Activated T-cell treated with anti-CD3 and anti-CD28 coated beads, Interleukin-2, amount 50 U/mL, for 24 hours (primary cell): ENCODE measurements at regions not wholly inside any gene's neighbourhood (a gene's known extent, or its start where the extent isn't known, plus 50 kb on each side); places are given as distances from the start of the nearest gene placed in this dataset.
"Not testable (repeated sequence)": the region's sequence is repeated elsewhere in the genome, so short reads cannot be mapped to it uniquely, and the experiment has no call there.

Source experiments
- DNase-seq: peaks from one replicate; pipeline ENCODE4 v3.0.0-alpha.2; 2020
- H3K27ac Mint-ChIP-seq: 2 replicates; pipeline ENCODE4 v1.8.0; 2020; ENCODE audit warnings: mild to moderate bottlenecking, mixed read lengths
- H3K27me3 Mint-ChIP-seq: 2 replicates; pipeline ENCODE4 v1.8.0; 2020; ENCODE audit warnings: mixed read lengths
- H3K36me3 Mint-ChIP-seq: 2 replicates; pipeline ENCODE4 v1.8.0; 2020; ENCODE audit warnings: low read depth, mixed read lengths
- H3K4me1 Mint-ChIP-seq: 2 replicates; pipeline ENCODE4 v1.8.0; 2020; ENCODE audit warnings: low read depth, mixed read lengths
- H3K4me3 Mint-ChIP-seq: 2 replicates; pipeline ENCODE4 v1.8.0; 2020; ENCODE audit warnings: mild to moderate bottlenecking, moderate library complexity, mixed read lengths
- H3K9me3 Mint-ChIP-seq: 2 replicates; pipeline ENCODE4 v1.8.0; 2020; ENCODE audit warnings: mixed read lengths

DNA sequence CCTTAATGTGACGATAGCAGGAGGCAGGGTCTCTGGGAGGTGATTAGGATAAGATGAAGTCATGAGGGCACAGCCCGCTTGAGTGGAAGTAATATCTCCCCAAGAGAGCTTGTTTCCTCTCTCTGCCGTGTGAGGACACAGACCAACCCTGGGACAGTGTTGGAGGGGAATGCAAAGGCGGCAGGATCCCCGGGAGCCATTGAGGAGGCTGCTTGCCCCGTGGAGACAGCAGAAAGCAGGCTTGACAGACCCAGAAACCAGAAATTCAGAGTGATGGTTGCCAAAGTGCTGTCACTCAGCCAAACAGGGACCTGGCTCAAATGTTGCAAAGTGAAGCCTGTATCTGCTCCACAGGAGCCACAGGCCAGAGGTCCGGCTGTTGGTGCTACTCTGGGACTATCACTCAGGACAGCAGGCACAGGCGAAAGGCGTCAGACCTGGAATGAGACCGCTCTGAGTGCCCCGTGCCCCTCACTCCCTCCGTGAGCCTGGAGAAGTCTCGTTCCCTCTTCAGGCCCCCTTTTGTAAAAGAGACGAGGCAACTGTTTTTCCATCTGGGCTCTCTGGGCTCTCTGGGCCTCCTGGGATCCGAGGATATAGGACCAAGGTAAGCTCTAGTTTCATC lies 96.6 kb upstream of the VANGL1 start:
- no peak for DNase-seq
- no peaks in the 10 kb centered on the region for H3K9me3 Mint-ChIP-seq
- H3K27me3 Mint-ChIP-seq = peaks cover 2% of the 10 kb centered on the region
- H3K36me3 Mint-ChIP-seq = no peaks in the 10 kb centered on the region
- H3K4me1 Mint-ChIP-seq = peaks cover 4% of the 10 kb centered on the region
- no peak overlapping the region for H3K4me3 Mint-ChIP-seq
- H3K27ac Mint-ChIP-seq = no peak overlapping the region

DNA sequence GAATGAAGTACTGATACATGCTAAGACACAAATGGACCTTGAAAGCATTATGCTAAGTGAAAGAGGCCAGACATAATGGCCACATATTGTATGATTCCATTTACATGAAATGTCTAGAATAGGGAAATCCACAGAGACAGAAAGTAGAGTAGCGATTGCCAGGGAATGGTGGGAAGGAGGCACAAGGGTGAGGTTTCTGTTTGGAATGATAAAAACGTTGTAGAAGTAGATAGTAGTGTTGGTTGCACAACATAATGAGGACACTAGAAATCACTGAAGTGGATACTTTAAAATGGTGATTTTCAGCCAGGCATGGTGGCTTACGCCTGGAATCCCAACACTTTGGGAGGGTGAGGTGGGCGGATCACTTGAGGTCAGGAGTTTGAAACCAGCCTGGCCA lies 97.6 kb upstream of the VANGL1 start:
- no peak overlapping the region for H3K27ac Mint-ChIP-seq
- no peaks in the 10 kb centered on the region for H3K36me3 Mint-ChIP-seq
- H3K9me3 Mint-ChIP-seq = no peaks in the 10 kb centered on the region
- H3K4me1 Mint-ChIP-seq = peaks cover 4% of the 10 kb centered on the region
- H3K4me3 Mint-ChIP-seq = no peak overlapping the region
- no peak for DNase-seq
- H3K27me3 Mint-ChIP-seq = peaks cover 6% of the 10 kb centered on the region

- Mint-ChIP-seq H3K27me3 (peaks cover 4% of the 10 kb centered on the region), H3K4me1 (peaks cover 4% of the 10 kb centered on the region), H3K9me3 (no peaks in the 10 kb centered on the region), H3K4me3 (no peak overlapping the region), H3K36me3 (no peaks in the 10 kb centered on the region), H3K27ac (no peak overlapping the region)
- no peak for DNase-seq
These were observed 98.5 kb upstream of the VANGL1 start for GRCh38 chr1:115543247-115543646.

GRCh38 chr1:115539736-115540135 lies 102.0 kb upstream of the VANGL1 start:
- H3K27ac Mint-ChIP-seq = no peak overlapping the region
- H3K27me3 Mint-ChIP-seq = peaks cover 7% of the 10 kb centered on the region
- H3K36me3 Mint-ChIP-seq = no peaks in the 10 kb centered on the region
- H3K9me3 Mint-ChIP-seq = no peaks in the 10 kb centered on the region
- H3K4me3 Mint-ChIP-seq = no peak overlapping the region
- no peak for DNase-seq
- H3K4me1 Mint-ChIP-seq = no peaks in the 10 kb centered on the region

DNA sequence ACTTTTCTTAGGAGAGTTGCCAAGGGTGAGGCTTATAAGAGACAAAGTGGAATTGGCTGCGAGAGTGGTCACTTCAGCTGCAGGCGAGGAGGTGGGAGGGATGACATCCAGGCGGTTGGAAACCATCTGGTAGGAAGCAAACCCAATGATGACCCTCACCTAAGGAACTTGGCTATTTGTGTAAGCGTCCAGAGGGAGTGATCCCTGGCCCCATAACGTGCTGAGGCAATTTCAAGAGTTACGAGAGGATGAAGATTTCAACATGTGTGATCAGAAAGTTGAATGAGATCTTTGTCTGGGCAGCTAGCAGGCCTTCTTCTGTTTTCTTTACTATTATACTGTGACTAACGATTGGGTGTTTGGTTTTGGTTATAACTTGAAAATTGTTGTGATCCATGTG lies 102.7 kb upstream of the VANGL1 start:
- Mint-ChIP-seq H3K9me3 (no peaks in the 10 kb centered on the region), H3K27me3 (peaks cover 7% of the 10 kb centered on the region), H3K27ac (no peak overlapping the region), H3K4me1 (no peaks in the 10 kb centered on the region), H3K4me3 (no peak overlapping the region), H3K36me3 (no peaks in the 10 kb centered on the region)
- no peak for DNase-seq

DNA sequence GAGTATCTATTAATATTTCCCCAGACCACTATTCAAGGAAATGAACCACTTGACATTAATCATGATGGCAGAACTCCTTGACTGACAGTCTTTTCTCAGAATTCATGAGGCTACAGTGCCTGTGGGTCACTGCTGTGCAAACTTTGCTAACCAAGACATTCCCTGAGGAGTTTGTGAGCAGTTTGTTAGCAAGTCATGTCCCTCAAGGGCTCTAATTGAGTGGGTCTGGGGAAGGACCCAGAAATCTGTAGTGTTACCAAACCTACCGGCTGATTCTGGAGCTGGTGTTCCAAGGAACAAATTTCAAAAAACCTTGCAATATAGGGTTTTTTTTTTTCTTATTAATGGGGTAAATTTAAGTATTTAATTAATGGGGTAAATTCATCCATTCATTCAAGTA lies 103.2 kb upstream of the VANGL1 start:
- no peaks in the 10 kb centered on the region for H3K9me3 Mint-ChIP-seq
- no peaks in the 10 kb centered on the region for H3K4me1 Mint-ChIP-seq
- H3K4me3 Mint-ChIP-seq = no peak overlapping the region
- no peak overlapping the region for H3K27ac Mint-ChIP-seq
- DNase-seq = no peak
- no peaks in the 10 kb centered on the region for H3K36me3 Mint-ChIP-seq
- peaks cover 7% of the 10 kb centered on the region for H3K27me3 Mint-ChIP-seq

GRCh38 chr1:115537415-115537814 lies 104.4 kb upstream of the VANGL1 start:
- no peaks in the 10 kb centered on the region for H3K4me1 Mint-ChIP-seq
- no peak overlapping the region for H3K27ac Mint-ChIP-seq
- no peak overlapping the region for H3K4me3 Mint-ChIP-seq
- H3K36me3 Mint-ChIP-seq = no peaks in the 10 kb centered on the region
- DNase-seq = no peak
- H3K9me3 Mint-ChIP-seq = no peaks in the 10 kb centered on the region
- H3K27me3 Mint-ChIP-seq = peaks cover 7% of the 10 kb centered on the region

DNA sequence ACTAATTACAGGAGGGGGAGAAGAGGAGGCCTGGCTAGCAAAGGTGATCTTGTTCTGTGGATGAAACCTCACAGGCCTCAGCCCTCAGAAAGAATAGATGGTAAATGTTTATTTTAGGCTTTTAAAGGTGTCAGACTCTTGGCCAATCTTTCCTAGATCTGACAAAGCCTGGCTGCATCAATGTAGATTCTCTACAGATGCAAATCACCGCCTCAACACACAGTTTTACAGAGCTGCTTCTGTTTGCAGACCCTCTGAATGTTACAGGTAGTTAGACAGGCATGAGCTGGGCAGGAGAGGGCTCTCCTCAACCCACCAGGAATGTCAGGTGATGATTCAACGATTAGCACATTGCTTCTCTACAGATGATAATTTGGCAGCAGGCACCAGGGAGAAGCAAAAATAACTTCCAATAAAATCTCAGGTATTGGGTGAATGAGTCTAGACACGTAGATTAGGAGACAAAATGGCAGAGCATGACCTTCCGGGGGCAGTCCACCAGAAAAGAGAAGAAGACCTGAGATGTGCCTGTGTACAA lies 105.4 kb upstream of the VANGL1 start:
- no peak for DNase-seq
- no peak overlapping the region for H3K4me3 Mint-ChIP-seq
- no peaks in the 10 kb centered on the region for H3K9me3 Mint-ChIP-seq
- H3K27me3 Mint-ChIP-seq = peaks cover 7% of the 10 kb centered on the region
- no peak overlapping the region for H3K27ac Mint-ChIP-seq
- H3K4me1 Mint-ChIP-seq = no peaks in the 10 kb centered on the region
- no peaks in the 10 kb centered on the region for H3K36me3 Mint-ChIP-seq

DNA sequence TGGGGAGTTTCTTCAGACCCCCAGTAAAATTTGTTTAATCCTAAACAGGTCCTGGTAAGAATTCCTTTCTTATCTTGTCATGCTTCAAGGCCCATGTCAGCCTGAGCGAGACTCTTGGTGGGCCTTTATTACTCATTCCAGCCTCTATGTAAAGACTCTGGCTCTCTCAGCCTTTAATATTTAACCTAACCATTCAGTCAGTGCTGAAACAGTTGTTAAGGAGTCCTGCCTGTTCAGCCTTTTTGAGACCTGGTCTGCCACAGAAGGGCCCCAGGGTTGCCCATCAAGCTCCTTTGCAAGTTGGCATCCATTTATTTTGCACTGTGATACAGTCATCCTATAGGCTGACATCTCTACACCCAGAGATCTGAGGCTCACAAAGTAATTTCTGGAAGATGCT lies 107.7 kb upstream of the VANGL1 start:
- H3K4me3 Mint-ChIP-seq = no peak overlapping the region
- H3K27me3 Mint-ChIP-seq = peaks cover 3% of the 10 kb centered on the region
- DNase-seq = no peak
- no peaks in the 10 kb centered on the region for H3K36me3 Mint-ChIP-seq
- H3K9me3 Mint-ChIP-seq = no peaks in the 10 kb centered on the region
- no peaks in the 10 kb centered on the region for H3K4me1 Mint-ChIP-seq
- no peak overlapping the region for H3K27ac Mint-ChIP-seq

- Mint-ChIP-seq H3K9me3 (no peaks in the 10 kb centered on the region), H3K27ac (no peak overlapping the region), H3K27me3 (no peaks in the 10 kb centered on the region), H3K36me3 (no peaks in the 10 kb centered on the region), H3K4me3 (no peak overlapping the region), H3K4me1 (no peaks in the 10 kb centered on the region)
- no peak for DNase-seq
These were observed 110.0 kb upstream of the VANGL1 start for GRCh38 chr1:115531631-115532264.

GRCh38 chr1:115530407-115530806 lies 111.4 kb upstream of the VANGL1 start:
- DNase-seq = no peak
- Mint-ChIP-seq H3K27ac (no peak overlapping the region), H3K4me1 (no peaks in the 10 kb centered on the region), H3K9me3 (no peaks in the 10 kb centered on the region), H3K4me3 (no peak overlapping the region), H3K36me3 (no peaks in the 10 kb centered on the region), H3K27me3 (no peaks in the 10 kb centered on the region)

- Mint-ChIP-seq H3K36me3 (no peaks in the 10 kb centered on the region), H3K4me3 (no peak overlapping the region), H3K27ac (no peak overlapping the region), H3K9me3 (no peaks in the 10 kb centered on the region), H3K27me3 (no peaks in the 10 kb centered on the region), H3K4me1 (no peaks in the 10 kb centered on the region)
- DNase-seq = no peak
These were observed 112.4 kb upstream of the VANGL1 start for GRCh38 chr1:115529216-115529897.

GRCh38 chr1:115528336-115528735 lies 113.4 kb upstream of the VANGL1 start:
- not testable (repeated sequence) for H3K27ac Mint-ChIP-seq, H3K4me3 Mint-ChIP-seq, H3K4me1 Mint-ChIP-seq, H3K36me3 Mint-ChIP-seq, H3K27me3 Mint-ChIP-seq, DNase-seq, H3K9me3 Mint-ChIP-seq

- H3K9me3 Mint-ChIP-seq = no peaks in the 10 kb centered on the region
- H3K36me3 Mint-ChIP-seq = no peaks in the 10 kb centered on the region
- H3K27me3 Mint-ChIP-seq = no peaks in the 10 kb centered on the region
- no peak overlapping the region for H3K4me3 Mint-ChIP-seq
- H3K27ac Mint-ChIP-seq = no peak overlapping the region
- no peak for DNase-seq
- H3K4me1 Mint-ChIP-seq = no peaks in the 10 kb centered on the region
These were observed 114.0 kb upstream of the VANGL1 start for GRCh38 chr1:115527746-115528145.

GRCh38 chr1:115526900-115527299 lies 114.9 kb upstream of the VANGL1 start:
- DNase-seq = no peak
- Mint-ChIP-seq H3K36me3 (no peaks in the 10 kb centered on the region), H3K9me3 (no peaks in the 10 kb centered on the region), H3K4me3 (no peak overlapping the region), H3K4me1 (no peaks in the 10 kb centered on the region), H3K27ac (no peak overlapping the region), H3K27me3 (no peaks in the 10 kb centered on the region)
